ENCODE measurements at regions not wholly inside any gene's neighbourhood (a gene's known extent, or its start where the extent isn't known, plus 50 kb on each side); places are given as distances from the start of the nearest gene placed in this dataset.

DNA sequence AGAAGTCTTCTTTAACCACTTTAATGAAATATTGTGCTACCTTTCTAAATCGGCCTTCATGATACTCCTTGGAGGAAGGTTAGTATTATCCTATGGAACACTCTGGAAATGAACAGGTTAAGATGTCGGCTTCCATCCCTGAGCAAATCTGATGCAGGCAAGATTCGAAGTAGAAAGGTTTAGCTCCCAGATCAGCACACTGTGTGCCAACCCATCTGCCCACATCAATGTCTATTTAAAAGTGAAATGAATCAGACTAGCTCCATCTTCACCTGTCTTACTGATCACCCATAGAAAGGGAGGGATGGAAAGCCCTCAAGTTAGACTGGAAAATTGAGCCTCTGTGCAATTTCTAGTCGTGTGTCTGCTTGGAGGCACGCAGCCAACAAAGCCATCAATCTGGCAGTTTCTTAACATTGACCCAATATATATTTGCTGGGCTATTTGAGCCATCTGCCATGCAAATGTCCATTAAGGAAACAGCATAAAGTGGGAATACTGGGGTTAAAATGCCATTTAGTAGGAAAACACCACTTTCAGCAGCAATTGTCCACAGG lies 506.1 kb downstream of the RMST start:
- peaks cover 9% of the 10 kb centered on the region; the same call in 1 of the 2 replicates for H3K9me3 ChIP-seq (ENCODE audit: control insufficient read depth, insufficient read depth, low read length)
- H3K27me3 ChIP-seq (ENCODE audit: control insufficient read depth, insufficient read depth, low read length), result no peaks in the 10 kb centered on the region
- no peak overlapping the region for H3K4me3 ChIP-seq (ENCODE audit: low read depth, low read length)
- DNase-seq (ENCODE audit: low read depth, low spot score), result no peak
- TF ChIP-seq, protein P1, sequence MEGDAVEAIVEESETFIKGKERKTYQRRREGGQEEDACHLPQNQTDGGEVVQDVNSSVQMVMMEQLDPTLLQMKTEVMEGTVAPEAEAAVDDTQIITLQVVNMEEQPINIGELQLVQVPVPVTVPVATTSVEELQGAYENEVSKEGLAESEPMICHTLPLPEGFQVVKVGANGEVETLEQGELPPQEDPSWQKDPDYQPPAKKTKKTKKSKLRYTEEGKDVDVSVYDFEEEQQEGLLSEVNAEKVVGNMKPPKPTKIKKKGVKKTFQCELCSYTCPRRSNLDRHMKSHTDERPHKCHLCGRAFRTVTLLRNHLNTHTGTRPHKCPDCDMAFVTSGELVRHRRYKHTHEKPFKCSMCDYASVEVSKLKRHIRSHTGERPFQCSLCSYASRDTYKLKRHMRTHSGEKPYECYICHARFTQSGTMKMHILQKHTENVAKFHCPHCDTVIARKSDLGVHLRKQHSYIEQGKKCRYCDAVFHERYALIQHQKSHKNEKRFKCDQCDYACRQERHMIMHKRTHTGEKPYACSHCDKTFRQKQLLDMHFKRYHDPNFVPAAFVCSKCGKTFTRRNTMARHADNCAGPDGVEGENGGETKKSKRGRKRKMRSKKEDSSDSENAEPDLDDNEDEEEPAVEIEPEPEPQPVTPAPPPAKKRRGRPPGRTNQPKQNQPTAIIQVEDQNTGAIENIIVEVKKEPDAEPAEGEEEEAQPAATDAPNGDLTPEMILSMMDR (IDR thresholded peaks at IDR 0.05; ENCODE audit: low read depth, low read length), result no peak
- no peak overlapping the region for H3K27ac ChIP-seq (ENCODE audit: low read depth, low read length)
- ChIA-PET CTCF (no interaction called here), POLR2A (no interaction called here)

DNA sequence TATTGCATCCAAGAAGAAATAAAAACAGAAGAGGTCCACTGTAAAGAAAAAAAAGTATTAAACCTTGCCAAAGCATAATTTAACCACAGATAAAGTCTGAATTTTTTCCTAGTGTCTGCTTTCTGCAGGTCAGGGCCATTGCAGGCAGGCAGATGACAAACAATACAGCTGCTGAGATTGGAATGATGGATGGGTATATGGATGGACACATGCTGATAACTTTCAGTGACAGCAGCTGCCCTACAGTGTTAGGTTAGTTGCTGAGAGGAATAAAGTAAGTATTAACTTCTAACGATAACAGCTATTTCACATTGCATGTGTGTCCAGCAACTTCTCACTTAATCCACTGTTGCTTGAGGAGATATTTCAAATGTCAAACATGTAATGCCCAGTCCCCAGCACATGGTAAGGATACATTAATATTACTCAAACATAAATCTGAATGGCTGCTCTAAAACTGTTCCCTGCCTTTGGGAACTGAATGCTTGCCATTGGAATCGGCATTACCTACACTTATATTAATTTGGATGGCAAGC lies 515.3 kb downstream of the RMST start:
- no peak for DNase-seq (ENCODE audit: low read depth, low spot score)
- Histone ChIP-seq H3K9me3 (ENCODE audit: control insufficient read depth, insufficient read depth, low read length) (peaks cover 11% of the 10 kb centered on the region), H3K27ac (ENCODE audit: low read depth, low read length) (no peak overlapping the region), H3K27me3 (ENCODE audit: control insufficient read depth, insufficient read depth, low read length) (no peaks in the 10 kb centered on the region), H3K4me3 (ENCODE audit: low read depth, low read length) (no peak overlapping the region)
- ChIA-PET POLR2A (no interaction called here), CTCF (no interaction called here)
- TF ChIP-seq, protein P1 (IDR thresholded peaks at IDR 0.05; ENCODE audit: low read depth, low read length), result no peak

DNA sequence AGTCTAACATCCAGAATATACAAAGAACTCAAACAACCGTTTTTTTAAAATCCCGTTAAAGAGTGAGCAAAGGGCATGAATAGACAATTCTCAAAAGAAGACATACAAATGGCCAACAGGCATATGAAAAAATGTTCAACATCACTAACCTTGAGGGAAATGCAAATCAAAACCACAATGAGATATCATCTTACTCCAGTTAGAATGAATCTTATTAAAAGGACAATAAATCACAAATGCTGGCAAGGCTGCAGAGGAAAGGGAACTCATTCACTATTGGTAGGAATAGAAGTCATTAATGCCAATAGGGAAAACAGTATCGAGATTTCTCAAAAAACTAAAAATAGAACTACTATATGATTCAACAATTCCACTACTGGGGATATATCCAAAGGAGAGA lies 520.1 kb downstream of the RMST start:
- no peak for DNase-seq (ENCODE audit: low read depth, low spot score)
- CTCF ChIA-PET, result no interaction called here
- POLR2A ChIA-PET, result no interaction called here
- Histone ChIP-seq H3K27ac (ENCODE audit: low read depth, low read length) (no peak overlapping the region), H3K4me3 (ENCODE audit: low read depth, low read length) (no peak overlapping the region), H3K27me3 (ENCODE audit: control insufficient read depth, insufficient read depth, low read length) (no peaks in the 10 kb centered on the region), H3K9me3 (ENCODE audit: control insufficient read depth, insufficient read depth, low read length) (peaks cover 11% of the 10 kb centered on the region)
- TF ChIP-seq, protein P1 (IDR thresholded peaks at IDR 0.05; ENCODE audit: low read depth, low read length), result no peak

DNA sequence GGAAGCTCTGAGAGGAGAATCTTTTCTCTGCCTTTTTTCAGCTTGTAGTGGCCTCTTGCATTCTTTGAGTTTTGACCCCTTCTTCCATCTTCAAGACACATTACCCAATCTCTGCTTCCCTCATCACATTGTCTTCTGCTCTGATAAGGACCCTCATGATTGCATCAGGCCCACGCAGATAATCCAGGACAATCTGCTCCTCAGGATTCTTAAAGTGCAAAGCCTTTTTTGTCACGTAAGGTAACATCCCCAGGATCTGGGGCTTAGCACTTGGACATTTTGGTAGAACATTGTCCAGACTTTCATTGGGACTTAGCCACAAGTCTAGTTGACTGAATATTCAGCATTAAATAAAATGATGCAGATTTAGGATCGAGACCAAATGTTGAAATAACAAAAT lies 521.2 kb downstream of the RMST start:
- TF ChIP-seq, protein P1 (IDR thresholded peaks at IDR 0.05; ENCODE audit: low read depth, low read length), result no peak
- no peak for DNase-seq (ENCODE audit: low read depth, low spot score)
- Histone ChIP-seq H3K27ac (ENCODE audit: low read depth, low read length) (no peak overlapping the region), H3K9me3 (ENCODE audit: control insufficient read depth, insufficient read depth, low read length) (peaks cover 11% of the 10 kb centered on the region), H3K4me3 (ENCODE audit: low read depth, low read length) (no peak overlapping the region), H3K27me3 (ENCODE audit: control insufficient read depth, insufficient read depth, low read length) (no peaks in the 10 kb centered on the region)
- ChIA-PET POLR2A (no interaction called here), CTCF (no interaction called here)

DNA sequence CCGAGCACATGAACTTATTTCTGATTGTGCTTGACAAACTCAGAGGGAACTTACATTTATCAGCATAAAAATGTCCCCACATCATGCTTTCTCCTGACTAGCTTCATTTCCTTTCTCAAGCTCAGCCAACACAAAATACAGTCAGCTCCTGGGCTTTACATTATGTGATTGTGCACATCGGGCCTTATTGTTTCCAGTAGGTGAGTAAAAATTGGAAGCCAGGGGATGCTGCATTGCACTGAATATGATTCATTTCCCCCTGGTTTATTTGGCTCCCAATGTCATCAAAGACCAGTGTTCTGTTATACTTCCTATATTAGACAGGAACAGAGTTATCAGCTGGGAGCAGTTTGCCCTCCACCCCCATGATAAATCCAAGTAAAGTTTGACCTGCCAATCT lies 521.8 kb downstream of the RMST start:
- ChIA-PET POLR2A (no interaction called here), CTCF (no interaction called here)
- Histone ChIP-seq H3K4me3 (ENCODE audit: low read depth, low read length) (no peak overlapping the region), H3K9me3 (ENCODE audit: control insufficient read depth, insufficient read depth, low read length) (peaks cover 9% of the 10 kb centered on the region), H3K27ac (ENCODE audit: low read depth, low read length) (no peak overlapping the region), H3K27me3 (ENCODE audit: control insufficient read depth, insufficient read depth, low read length) (no peaks in the 10 kb centered on the region)
- TF ChIP-seq, protein P1 (IDR thresholded peaks at IDR 0.05; ENCODE audit: low read depth, low read length), result no peak
- DNase-seq (ENCODE audit: low read depth, low spot score), result no peak

All from AG04450 (cell line).